HepG2 (cell line): ENCODE measurements at regions not wholly inside any gene's neighbourhood (a gene's known extent, or its start where the extent isn't known, plus 50 kb on each side); places are given as distances from the start of the nearest gene placed in this dataset.
A peak's percentile ranks its signal among the peaks of the same experiment; 100 is the strongest.

Experiments
- ATAC-seq: fragments of 200-7000 bp; cut with Tn5 transposase; 3 replicates; pipeline ENCODE4 v1.9.1; 2020; ENCODE audit warnings: mild to moderate bottlenecking, moderate library complexity
- BruUV-seq: library from RNA; stranded (reverse); fragments of 400-500 nt; replicated peaks from 2 replicates; lab custom pipeline; 2021; lab: Mats Ljungman, UMichigan
- CTCF ChIA-PET: fragments of 300-600 bp; formaldehyde crosslinking; extraction: SDS; loops from one replicate; lab custom pipeline; 2021; ENCODE audit warnings: low total read pairs, inconsistent platforms, low intra/inter-chr PET ratio; lab: Yijun Ruan, JAX
- POLR2A ChIA-PET: fragments of 350-600 bp; sonication (Branson Sonifier 250); formaldehyde crosslinking; loops from one replicate; lab custom pipeline; 2020; ENCODE audit warnings: antibody characterized with exemption, inconsistent platforms; lab: Yijun Ruan, JAX
- DNase-seq: peaks from one replicate; pipeline ENCODE4 v3.0.0-alpha.2; 2015; ENCODE audit warnings: low spot score
- FAIRE-seq: peaks from 3 replicates; lab custom pipeline; 2011; peaks lifted over from hg19 to GRCh38; lab: Jason Lieb, UNC
- H2AFZ ChIP-seq: one replicate; pipeline ENCODE4 v1.6.1; 2011; ENCODE audit warnings: low read length, inconsistent platforms
- H3K27ac ChIP-seq: fragments of 300-600 bp; 3 replicates; pipeline ENCODE4 v1.8.0; 2011; ENCODE audit warnings: mixed run types, mild to moderate bottlenecking, mixed read lengths, low read length, inconsistent platforms; ENCODE audit not compliant: insufficient read depth; ENCODE audit errors: extremely low read length
- H3K27me3 ChIP-seq, 2 experiments: fragments of 200-600 bp in 1 of 2; 2 replicates in 1 of 2; 3 replicates in 1 of 2; pipeline versions ENCODE4 v1.6.0 to v1.8.0; 2011; ENCODE audit warnings: low read length in 2 of 2, mild to moderate bottlenecking in 2 of 2, moderate library complexity in 2 of 2, inconsistent platforms in 1 of 2; ENCODE audit not compliant: insufficient read depth in 2 of 2, control insufficient read depth in 1 of 2
- H3K36me3 ChIP-seq, 2 experiments: fragments of 200-600 bp in 1 of 2; replicated peaks in 1 of 2; 2 replicates in 1 of 2; 3 replicates in 1 of 2; pipeline versions ENCODE4 v1.5.1 to v1.8.0; 2011; ENCODE audit warnings: low read length in 2 of 2, inconsistent platforms in 1 of 2; ENCODE audit not compliant: insufficient read depth in 2 of 2, control insufficient read depth in 1 of 2
- H3K4me1 ChIP-seq: 2 replicates; pipeline ENCODE4 v1.5.1; 2012; ENCODE audit warnings: low read length, inconsistent platforms; ENCODE audit not compliant: insufficient read depth
- H3K4me2 ChIP-seq: 2 replicates; pipeline ENCODE4 v1.6.0; 2011; ENCODE audit warnings: low read depth, low read length, inconsistent platforms
- H3K4me3 ChIP-seq, 3 experiments: fragments of 200-600 bp in 1 of 3; sonication (generic), shearing (Covaris generic) in 1 of 3; replicated peaks in 1 of 3; 2 replicates each; pipeline ENCODE4 v1.5.1; 2011 to 2016; ENCODE audit warnings: low read length in 3 of 3, inconsistent platforms in 2 of 3, low read depth in 2 of 3, mild to moderate bottlenecking in 2 of 3, control low read depth in 1 of 3, mixed read lengths in 1 of 3; ENCODE audit not compliant: insufficient read depth in 1 of 3
- H3K79me2 ChIP-seq: one replicate; pipeline ENCODE4 v1.6.1; 2011; ENCODE audit warnings: low read length, inconsistent platforms; ENCODE audit not compliant: insufficient read depth
- H3K9ac ChIP-seq: 2 replicates; pipeline ENCODE4 v1.6.0; 2011; ENCODE audit warnings: mild to moderate bottlenecking, low read depth, low read length, inconsistent platforms; ENCODE audit not compliant: insufficient read depth
- H3K9me3 ChIP-seq: 2 replicates; pipeline ENCODE4 v1.5.1; 2012; ENCODE audit warnings: mild to moderate bottlenecking, low read length
- H4K20me1 ChIP-seq: 2 replicates; pipeline ENCODE4 v1.6.0; 2011; ENCODE audit warnings: inconsistent platforms, mild to moderate bottlenecking, low read length, moderate library complexity; ENCODE audit not compliant: insufficient read depth
- ATM ChIP-seq: fragments of 450-650 bp; IDR thresholded peaks from 2 replicates; pipeline ENCODE4 v1.7.1; 2017; ENCODE audit warnings: mild to moderate bottlenecking, borderline replicate concordance
- HES4 ChIP-seq: sonication (generic); formaldehyde crosslinking; IDR thresholded peaks from 2 replicates; pipeline ENCODE4 v1.9.0; 2021; ENCODE audit warnings: mild to moderate bottlenecking, missing genetic modification reagents, borderline replicate concordance
- MXD4 ChIP-seq: IDR thresholded peaks from 2 replicates; pipeline ENCODE4 v1.6.1; 2016; ENCODE audit warnings: mild to moderate bottlenecking, missing biosample characterization, missing genetic modification reagents
- PRPF4 ChIP-seq: fragments of 200-400 bp; formaldehyde crosslinking; IDR thresholded peaks from 2 replicates; pipeline ENCODE4 v1.6.1; 2016; ENCODE audit warnings: low read length, low read depth; ENCODE audit not compliant: poor library complexity, severe bottlenecking
- ZNF17 ChIP-seq: sonication (generic); formaldehyde crosslinking; IDR thresholded peaks from 2 replicates; pipeline ENCODE4 v1.5.0; 2020; ENCODE audit warnings: mild to moderate bottlenecking, missing genetic modification reagents
- ZNF235 ChIP-seq: sonication (generic); formaldehyde crosslinking; IDR thresholded peaks from 2 replicates; pipeline ENCODE4 v1.8.1; 2023; ENCODE audit warnings: mild to moderate bottlenecking, missing genetic modification reagents, borderline replicate concordance
- ZNF775 ChIP-seq: sonication (generic); formaldehyde crosslinking; IDR thresholded peaks from 2 replicates; pipeline ENCODE4 v1.4.0; 2020; ENCODE audit warnings: missing genetic modification reagents, mild to moderate bottlenecking, moderate library complexity, borderline replicate concordance
- WGBS: methylation state at CpG from one replicate; pipeline ENCODE4 v1.1.6; 2017; ENCODE audit warnings: low lambda C conversion rate; 5-methylcytosine and 5-hydroxymethylcytosine counted together
- in situ Hi-C: cut with HindIII; loops from 2 replicates; pipeline ENCODE4 v1.10.0; 2017; ENCODE audit warnings: low pct_unique_long_range_greater_than_20kb; ENCODE audit not compliant: extremely low pct_ligation_motif_present
- intact Hi-C: fragments of 100-400 bp; cut with micrococcal nuclease; formaldehyde crosslinking; loops from one replicate; pipeline ENCODE4 v1.10.0; 2022; ENCODE audit not compliant: unreplicated experiment
- TF ChIP-seq, protein P1 (sequence below), 2 experiments: IDR thresholded peaks; 2 replicates each; pipeline ENCODE4 v1.6.1; 2011 to 2012; ENCODE audit warnings: low read length in 2 of 2, borderline replicate concordance in 1 of 2, low read depth in 1 of 2, mild to moderate bottlenecking in 1 of 2, moderate library complexity in 1 of 2
- TF ChIP-seq, protein P2 (sequence below): sonication (generic); formaldehyde crosslinking; IDR thresholded peaks from 2 replicates; pipeline ENCODE4 v1.4.0; 2020; ENCODE audit warnings: missing genetic modification reagents
- TF ChIP-seq, protein P3 (sequence below): sonication (generic); formaldehyde crosslinking; IDR thresholded peaks from 2 replicates; pipeline ENCODE4 v1.5.0; 2020; ENCODE audit warnings: missing genetic modification reagents
- TF ChIP-seq, protein P4 (sequence below): sonication (generic); formaldehyde crosslinking; IDR thresholded peaks from 2 replicates; pipeline ENCODE4 v1.5.1; 2020; ENCODE audit warnings: missing genetic modification reagents, mild to moderate bottlenecking, borderline replicate concordance
- TF ChIP-seq, protein P5 (sequence below), 2 experiments: sonication (generic) in 1 of 2; formaldehyde crosslinking in 1 of 2; IDR thresholded peaks; 2 replicates each; pipeline versions ENCODE4 v1.5.1 to v1.6.1; 2011 to 2020; ENCODE audit warnings: borderline replicate concordance in 1 of 2, low read depth in 1 of 2, low read length in 1 of 2, mild to moderate bottlenecking in 1 of 2, missing genetic modification reagents in 1 of 2, moderate library complexity in 1 of 2

DNA sequence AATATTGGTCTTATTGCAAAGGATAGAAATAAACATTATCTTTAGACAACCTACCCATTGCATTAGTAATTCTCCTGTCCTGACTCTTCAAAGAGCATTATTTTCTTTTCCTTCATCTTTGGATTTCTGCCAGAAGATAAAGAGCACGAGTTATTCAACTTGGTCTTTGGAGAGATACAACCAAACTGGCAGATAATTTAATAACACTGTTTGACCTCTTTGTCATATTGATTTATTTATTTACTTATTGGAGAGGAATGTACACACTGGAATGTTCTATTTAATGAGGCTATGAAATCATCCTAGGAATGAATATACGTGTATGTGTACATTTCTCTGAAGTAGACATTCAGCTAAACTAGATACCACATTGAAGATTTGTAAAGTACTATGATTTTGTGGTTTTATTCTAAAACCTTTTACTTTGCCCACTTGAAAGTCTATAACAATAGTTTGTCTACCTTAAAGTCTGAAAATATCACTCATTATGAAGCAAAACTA, 462.1 kb downstream of the C3orf38 start:
- Histone ChIP-seq H3K27ac (no peak overlapping the region), H3K36me3 (no peaks in the 10 kb centered on the region), H3K4me2 (no peak overlapping the region), H3K4me3 (no peak overlapping the region), H3K9ac (no peak overlapping the region), H4K20me1 (no peaks in the 10 kb centered on the region), H3K27me3 (no peaks in the 10 kb centered on the region), H2AFZ (no peak overlapping the region), H3K9me3 (no peaks in the 10 kb centered on the region), H3K4me1 (no peaks in the 10 kb centered on the region), H3K79me2 (no peaks in the 10 kb centered on the region)
- POLR2A ChIA-PET: no interaction called here
- in situ Hi-C loops (no loop called here), intact Hi-C loops (no loop called here)
- WGBS: 1% methylated on average over 2 of the region's 2 CpGs
- DNase-seq (peak; percentile 3), FAIRE-seq (no peak), ATAC-seq (no peak)
- CTCF ChIA-PET: no interaction called here
- TF ChIP-seq, protein P1, sequence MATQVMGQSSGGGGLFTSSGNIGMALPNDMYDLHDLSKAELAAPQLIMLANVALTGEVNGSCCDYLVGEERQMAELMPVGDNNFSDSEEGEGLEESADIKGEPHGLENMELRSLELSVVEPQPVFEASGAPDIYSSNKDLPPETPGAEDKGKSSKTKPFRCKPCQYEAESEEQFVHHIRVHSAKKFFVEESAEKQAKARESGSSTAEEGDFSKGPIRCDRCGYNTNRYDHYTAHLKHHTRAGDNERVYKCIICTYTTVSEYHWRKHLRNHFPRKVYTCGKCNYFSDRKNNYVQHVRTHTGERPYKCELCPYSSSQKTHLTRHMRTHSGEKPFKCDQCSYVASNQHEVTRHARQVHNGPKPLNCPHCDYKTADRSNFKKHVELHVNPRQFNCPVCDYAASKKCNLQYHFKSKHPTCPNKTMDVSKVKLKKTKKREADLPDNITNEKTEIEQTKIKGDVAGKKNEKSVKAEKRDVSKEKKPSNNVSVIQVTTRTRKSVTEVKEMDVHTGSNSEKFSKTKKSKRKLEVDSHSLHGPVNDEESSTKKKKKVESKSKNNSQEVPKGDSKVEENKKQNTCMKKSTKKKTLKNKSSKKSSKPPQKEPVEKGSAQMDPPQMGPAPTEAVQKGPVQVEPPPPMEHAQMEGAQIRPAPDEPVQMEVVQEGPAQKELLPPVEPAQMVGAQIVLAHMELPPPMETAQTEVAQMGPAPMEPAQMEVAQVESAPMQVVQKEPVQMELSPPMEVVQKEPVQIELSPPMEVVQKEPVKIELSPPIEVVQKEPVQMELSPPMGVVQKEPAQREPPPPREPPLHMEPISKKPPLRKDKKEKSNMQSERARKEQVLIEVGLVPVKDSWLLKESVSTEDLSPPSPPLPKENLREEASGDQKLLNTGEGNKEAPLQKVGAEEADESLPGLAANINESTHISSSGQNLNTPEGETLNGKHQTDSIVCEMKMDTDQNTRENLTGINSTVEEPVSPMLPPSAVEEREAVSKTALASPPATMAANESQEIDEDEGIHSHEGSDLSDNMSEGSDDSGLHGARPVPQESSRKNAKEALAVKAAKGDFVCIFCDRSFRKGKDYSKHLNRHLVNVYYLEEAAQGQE (IDR thresholded peaks at IDR 0.05; ENCODE audit: borderline replicate concordance in 1 of 2, low read depth in 1 of 2, low read length in 2 of 2): no peak
- TF ChIP-seq, protein P2, sequence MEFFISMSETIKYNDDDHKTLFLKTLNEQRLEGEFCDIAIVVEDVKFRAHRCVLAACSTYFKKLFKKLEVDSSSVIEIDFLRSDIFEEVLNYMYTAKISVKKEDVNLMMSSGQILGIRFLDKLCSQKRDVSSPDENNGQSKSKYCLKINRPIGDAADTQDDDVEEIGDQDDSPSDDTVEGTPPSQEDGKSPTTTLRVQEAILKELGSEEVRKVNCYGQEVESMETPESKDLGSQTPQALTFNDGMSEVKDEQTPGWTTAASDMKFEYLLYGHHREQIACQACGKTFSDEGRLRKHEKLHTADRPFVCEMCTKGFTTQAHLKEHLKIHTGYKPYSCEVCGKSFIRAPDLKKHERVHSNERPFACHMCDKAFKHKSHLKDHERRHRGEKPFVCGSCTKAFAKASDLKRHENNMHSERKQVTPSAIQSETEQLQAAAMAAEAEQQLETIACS (CRISPR knock-in tag): no peak
- TF ChIP-seq MXD4 (CRISPR knock-in tag) (no peak), ATM (no peak), ZNF235 (CRISPR knock-in tag) (no peak), ZNF17 (no peak), HES4 (CRISPR knock-in tag) (no peak), ZNF775 (no peak), PRPF4 (no peak)
- TF ChIP-seq, protein P3, sequence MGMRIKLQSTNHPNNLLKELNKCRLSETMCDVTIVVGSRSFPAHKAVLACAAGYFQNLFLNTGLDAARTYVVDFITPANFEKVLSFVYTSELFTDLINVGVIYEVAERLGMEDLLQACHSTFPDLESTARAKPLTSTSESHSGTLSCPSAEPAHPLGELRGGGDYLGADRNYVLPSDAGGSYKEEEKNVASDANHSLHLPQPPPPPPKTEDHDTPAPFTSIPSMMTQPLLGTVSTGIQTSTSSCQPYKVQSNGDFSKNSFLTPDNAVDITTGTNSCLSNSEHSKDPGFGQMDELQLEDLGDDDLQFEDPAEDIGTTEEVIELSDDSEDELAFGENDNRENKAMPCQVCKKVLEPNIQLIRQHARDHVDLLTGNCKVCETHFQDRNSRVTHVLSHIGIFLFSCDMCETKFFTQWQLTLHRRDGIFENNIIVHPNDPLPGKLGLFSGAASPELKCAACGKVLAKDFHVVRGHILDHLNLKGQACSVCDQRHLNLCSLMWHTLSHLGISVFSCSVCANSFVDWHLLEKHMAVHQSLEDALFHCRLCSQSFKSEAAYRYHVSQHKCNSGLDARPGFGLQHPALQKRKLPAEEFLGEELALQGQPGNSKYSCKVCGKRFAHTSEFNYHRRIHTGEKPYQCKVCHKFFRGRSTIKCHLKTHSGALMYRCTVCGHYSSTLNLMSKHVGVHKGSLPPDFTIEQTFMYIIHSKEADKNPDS: no peak
- TF ChIP-seq, protein P4, sequence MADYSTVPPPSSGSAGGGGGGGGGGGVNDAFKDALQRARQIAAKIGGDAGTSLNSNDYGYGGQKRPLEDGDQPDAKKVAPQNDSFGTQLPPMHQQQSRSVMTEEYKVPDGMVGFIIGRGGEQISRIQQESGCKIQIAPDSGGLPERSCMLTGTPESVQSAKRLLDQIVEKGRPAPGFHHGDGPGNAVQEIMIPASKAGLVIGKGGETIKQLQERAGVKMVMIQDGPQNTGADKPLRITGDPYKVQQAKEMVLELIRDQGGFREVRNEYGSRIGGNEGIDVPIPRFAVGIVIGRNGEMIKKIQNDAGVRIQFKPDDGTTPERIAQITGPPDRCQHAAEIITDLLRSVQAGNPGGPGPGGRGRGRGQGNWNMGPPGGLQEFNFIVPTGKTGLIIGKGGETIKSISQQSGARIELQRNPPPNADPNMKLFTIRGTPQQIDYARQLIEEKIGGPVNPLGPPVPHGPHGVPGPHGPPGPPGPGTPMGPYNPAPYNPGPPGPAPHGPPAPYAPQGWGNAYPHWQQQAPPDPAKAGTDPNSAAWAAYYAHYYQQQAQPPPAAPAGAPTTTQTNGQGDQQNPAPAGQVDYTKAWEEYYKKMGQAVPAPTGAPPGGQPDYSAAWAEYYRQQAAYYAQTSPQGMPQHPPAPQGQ (CRISPR knock-in tag): no peak
- TF ChIP-seq, protein P5, sequence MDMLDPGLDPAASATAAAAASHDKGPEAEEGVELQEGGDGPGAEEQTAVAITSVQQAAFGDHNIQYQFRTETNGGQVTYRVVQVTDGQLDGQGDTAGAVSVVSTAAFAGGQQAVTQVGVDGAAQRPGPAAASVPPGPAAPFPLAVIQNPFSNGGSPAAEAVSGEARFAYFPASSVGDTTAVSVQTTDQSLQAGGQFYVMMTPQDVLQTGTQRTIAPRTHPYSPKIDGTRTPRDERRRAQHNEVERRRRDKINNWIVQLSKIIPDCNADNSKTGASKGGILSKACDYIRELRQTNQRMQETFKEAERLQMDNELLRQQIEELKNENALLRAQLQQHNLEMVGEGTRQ (IDR thresholded peaks at IDR 0.05; ENCODE audit: low read depth, low read length): no peak
- TF ChIP-seq, protein P5 (CRISPR knock-in tag; IDR thresholded peaks at IDR 0.05; ENCODE audit: borderline replicate concordance): no peak
- BruUV-seq: no TSS peak
